Fibroblast of gingiva (primary cell): ENCODE measurements at regions not wholly inside any gene's neighbourhood (a gene's known extent, or its start where the extent isn't known, plus 50 kb on each side); places are given as distances from the start of the nearest gene placed in this dataset.
"Not testable (repeated sequence)": the region's sequence is repeated elsewhere in the genome, so short reads cannot be mapped to it uniquely, and the experiment has no call there.

ENCODE experiments used
- DNase-seq: peaks from one replicate; pipeline ENCODE4 v3.0.0-alpha.2; 2011; ENCODE audit warnings: low read depth

DNA sequence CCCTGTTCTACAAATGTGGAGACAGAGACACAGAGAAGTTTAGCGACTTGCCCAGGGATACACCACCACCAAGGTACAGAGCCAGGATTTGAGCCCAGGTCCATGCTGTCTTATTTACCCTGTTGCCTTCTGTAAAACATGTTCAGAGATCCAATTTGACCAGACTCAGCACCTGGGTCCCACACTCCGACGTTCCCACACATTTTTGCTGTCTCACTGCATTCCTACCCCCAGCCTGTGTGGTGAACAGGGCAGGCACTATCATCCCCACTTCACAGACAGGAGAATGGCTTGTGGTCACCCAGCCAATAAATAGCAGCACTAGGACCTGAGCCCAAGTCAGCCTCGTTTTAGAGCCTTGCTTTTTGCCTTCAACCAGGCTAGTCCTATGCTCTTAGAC is 102.8 kb downstream of the PJA1 start:
- no peak for DNase-seq

DNA sequence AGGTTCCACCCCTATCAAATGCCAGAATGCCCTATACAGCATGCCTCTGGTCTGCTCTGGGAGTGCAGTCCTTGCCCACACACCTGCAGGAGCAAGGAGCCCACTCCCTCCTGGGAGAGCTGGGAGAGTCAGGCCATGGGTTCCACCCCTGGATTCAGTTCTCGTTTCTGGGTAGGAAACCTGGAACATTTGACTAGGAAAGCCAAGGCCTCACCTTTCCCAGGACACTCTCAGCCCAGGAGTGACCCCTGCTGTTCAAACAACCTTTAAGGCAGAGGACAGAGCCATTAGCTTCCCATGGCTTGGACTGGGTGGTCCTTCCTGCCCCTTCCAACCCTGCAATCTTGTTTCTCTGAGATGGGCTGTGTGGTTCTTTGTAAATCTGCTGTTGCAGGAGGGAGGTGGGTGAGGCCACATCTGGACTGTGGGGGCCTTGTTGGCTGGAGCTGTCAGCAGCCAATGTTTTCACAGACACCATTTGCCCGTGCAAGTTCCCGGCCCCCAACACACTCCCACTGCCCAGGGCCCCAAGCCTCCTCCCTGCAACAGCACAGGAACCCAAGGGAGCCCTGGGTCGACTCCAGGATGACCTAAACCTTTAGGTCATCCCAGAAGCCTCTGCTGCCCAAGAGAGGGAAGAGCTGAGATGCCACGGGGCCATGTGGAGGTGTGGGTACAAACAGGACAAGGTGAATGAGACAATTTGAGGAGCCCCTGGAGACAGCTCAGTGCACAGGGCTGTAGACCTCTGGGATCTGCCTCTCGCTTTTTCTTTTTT is 104.4 kb downstream of the PJA1 start:
- no peak for DNase-seq

DNA sequence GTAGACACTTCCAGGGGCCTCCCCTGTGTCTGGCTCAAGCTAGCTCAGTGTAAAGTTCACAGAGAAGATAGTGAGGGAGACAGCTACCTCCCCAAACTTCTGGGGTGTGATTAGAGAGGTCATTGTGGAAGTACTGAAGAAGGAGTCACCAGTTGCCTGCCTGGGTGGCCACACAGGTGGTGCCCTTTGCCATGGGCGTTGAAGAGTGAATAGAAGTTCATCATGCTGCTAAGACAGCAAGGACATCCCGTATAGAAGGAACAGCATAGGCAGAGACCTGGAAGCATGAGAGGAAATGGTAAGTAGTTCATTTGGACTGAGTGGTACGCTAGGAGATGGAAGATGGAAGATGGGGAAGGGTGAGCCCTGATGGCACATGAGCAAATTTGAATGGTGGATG is 110.1 kb downstream of the PJA1 start:
- no peak for DNase-seq

DNA sequence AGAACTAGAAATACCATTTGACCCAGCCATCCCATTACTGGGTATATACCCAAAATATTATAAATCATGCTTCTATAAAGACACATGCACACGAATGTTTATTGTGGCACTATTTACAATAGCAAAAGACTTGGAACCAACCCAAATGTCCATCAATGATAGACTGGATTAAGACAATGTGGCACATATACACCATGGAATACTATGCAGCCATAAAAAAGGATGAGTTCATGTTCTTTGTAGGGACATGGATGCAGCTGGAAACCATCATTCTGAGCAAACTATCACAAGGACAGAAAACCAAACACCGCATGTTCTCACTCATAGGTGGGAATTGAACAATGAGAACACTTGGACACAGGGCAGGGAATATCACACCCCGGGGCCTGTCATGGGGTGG is 110.8 kb downstream of the PJA1 start:
- not testable (repeated sequence) for DNase-seq

DNA sequence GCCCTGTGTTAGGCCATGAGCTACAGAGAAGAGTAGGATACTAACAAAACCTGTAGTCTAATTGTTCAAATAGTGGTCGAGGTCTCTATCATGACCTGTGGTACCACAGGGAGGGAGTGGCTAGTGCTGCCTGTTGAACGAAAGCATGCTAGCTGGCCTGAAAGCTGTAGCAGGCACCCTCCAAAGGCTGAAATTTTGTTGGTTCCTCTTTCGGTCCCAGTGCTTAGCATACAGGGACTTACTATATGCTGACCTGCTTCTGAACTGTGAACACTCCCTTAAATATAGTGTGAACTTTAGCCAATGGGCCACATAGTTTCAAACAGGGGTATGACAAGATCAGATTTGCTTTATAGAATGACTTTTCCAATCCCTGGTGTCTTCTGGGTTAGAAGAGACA is 113.4 kb downstream of the PJA1 start:
- DNase-seq = no peak

DNA sequence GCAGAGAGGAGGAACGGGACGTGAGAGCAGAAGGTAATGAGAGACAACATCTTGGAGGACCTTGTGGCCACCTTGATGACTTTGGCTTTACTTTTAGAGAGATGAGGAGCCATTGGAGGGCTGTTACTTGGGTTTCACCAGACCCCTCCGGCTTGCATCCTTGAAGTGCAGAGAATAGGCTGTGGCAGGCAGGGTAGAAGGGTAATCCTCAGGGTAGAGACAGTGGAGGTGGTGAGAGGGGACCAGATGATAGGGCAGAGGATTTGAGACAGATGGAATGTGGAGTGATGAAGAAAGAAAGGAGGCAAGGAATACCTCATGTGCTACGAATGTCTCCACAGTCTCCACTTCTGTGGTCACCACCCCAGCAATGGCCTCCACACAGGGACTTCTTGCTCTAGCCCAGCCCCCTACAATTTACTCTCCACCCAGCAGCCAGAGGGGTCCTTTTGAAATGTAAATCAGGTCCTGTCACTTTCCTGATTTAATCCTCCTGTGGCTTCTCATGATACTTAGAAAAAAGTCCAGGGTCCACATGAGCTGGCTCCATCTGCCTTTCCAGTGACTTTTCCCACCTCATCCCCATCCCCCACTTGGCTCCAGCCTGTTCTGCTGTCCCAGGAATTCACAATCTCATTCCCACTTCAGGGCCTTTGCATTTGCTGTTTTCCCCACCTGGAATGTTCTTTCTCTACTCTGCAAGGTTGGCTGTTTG is 115.0 kb downstream of the PJA1 start:
- no peak for DNase-seq

DNA sequence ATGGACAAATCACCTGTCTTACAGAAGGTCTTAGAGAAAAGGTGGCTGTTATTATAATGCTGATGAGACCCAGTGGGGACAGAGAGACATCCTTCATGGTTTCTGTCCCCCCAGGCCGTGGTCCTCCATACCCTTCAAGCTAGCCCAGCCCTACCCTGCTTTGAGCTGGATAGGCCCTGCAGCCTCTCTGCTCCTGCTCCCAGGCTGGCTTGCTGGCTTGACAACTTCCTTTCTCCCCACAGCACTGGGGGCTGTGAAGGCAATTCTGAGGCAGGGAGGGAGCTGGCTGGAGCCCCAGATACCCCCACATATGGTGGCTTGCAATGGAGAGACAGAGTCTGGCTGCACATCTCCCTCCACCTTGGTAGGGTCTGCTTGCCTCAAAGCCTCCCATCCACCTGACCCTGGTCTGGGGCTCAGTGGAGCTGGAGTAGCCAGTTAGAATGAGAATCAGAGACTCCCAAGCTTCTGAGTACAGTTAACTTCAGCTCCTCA is 118.2 kb downstream of the PJA1 start:
- no peak for DNase-seq

DNA sequence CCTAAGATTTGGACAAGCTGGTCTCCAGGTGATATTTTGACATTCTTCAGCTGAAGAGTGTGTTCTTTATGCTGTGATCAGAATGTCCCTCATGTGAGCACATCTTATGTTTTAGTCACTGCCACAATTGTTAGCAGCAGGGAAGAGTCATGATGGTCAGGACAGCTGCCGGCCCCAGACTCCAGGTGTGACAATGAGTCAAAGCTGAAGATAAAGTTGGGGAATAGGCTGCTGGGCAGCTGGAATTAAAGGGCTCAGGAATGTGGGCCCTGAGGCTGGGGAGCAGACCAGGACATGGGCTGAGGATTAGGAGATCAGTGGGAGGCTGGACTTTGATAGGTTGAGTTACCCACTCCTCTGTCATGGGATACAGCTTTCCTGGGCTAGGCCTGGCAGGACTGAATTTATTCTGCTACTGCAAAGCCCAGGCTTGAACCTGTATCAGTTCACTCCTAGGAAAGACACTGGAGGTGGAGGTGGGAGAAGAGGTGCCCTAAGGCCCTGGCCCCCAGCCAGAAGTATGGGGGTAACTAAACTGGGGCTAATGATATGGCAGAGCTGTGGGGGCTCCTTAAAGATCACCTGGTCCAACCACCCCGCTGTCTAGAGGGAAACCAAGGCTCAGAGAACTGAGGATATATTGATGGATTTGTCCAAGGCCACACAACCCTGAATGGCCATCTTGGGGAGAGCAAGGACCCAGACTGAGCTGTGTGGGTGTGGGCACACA is 119.5 kb downstream of the PJA1 start:
- DNase-seq = no peak

DNA sequence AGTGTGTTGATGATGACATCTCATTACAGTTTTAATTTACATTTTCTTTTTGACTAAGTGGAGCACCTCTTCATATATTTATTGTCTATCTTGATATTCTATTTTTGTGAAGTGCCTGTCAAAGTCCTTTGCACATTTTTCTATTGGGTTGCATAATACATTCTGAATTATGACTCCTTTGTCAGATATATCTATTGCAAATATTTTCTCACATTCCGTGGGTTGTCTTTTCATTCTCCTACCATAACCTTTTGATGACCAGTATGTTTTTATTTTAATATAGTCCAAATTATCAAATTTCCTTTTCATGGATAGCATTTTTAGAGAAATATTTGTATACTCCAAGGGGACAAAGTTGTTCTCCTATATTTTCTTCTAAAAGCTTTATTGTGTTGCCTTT is 126.4 kb downstream of the PJA1 start:
- no peak for DNase-seq

DNA sequence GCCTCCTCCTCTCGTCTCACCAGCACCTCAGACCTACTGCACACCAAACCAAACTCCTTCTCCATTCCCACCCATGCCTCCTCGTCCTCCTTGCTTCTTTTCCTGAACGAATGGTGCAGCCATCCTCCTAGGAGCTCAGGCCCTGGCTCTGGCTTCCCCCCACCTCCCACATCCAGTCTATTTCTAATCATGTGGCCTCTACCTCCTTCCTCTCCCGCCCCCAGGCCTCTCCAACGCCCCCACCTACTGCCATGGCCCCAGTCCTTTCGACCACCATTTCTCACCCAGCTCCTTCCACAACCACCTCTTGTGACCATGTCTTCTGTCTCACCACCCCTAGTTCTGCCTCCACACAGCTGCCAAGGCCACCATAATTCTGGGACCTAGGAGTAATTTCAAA is 127.1 kb downstream of the PJA1 start:
- no peak for DNase-seq

DNA sequence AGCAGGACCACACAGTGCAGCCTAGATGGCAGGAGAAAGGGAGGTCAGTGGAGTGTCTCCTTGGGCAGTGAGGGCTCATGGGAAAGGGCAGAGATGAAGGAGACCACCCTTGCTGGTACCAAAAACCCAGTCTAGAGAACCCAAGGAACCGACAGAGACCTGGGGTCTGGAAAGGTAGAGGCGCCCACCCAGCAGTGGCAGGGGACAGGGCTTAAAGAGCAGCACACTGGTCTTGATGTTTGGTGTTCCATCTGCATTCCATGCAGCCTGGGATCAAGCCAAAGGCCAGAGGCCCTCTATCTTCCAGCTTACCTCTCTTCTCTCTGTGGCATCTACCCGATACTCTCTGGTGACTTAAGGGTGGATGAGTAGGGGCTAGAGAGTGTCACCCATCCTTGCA is 127.5 kb downstream of the PJA1 start:
- no peak for DNase-seq

DNA sequence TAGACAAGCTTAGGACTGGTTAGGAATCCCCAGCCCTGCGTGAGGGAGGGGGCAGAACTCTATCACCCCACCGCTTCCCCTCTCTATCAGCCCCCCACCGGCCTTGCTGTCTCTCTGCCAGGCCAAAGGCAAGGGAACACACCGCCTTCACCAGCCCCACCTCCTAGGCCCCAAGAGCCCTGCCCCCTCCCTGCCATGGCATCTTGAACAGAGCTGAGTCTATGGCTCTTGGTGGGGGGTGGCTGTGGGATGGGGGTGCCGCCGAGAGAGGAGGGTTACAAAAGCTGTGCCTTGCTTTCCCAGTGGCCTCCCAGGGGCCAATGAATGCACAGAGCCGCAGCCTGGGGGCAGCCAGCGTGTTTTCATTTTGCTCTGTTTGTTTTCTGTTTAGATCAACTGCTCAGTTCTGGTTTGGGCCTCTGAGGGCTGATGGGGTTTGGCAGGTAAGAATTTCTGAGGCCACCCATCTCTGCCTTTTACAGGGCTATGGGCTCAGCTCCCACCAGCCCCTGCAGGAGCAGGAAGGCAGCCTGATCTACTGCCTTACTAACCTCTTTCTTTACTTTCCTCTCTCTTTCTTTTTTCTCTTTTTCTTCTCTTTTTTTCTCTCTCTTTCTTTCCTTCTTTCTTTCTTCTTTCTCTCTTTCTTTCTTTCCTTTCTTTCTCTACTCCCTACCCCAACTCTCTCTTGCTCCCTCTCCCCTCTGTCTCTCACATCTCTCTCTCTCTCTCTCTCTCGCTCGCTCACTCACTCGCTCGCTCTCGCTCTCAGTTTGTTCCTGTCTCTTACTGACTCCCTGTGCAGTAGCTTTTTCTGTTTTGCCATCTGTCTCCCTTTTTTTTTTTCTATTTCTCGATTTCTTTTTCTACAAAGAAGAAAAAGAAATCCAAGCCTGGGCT is 128.3 kb downstream of the PJA1 start:
- DNase-seq = no peak

DNA sequence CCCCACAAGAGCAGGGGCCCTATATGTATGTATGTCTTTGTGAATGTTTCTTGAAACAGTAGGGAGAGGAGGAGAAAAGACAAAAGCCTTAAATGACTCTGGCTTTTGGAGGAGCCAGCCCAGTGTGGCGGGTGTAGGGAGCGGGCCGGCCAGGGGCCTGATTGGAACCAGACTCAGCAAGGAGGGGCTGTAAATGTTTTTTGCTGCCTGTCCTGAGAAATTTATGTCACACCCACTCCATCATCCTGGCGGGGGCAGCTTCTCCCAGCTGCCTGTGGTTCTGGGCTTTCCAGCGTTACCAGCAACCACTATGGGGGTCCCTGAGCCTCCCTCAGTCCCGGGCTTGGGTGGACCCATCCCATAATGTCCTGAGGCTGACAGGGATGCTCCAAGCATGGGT is 130.8 kb downstream of the PJA1 start:
- DNase-seq = no peak

DNA sequence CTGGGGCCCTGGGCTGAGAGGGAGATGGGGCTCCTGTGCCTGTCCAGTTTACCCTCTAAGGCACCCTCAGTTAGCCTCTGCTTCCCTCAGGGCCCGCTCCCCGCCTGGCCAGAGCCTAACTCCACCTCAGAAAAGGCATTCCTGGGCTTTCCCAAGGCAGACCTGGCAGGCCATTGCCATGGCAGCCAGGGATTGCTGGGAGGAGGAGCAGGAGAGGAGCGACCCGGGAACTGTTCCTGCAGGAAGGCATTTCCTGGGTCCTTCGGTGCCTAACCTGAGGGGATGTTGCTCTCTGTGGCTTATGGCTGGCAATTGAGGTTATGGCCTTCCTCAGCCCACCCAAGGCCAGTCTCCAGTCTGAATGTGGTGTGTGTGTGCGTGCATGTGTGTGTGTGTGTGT is 131.3 kb downstream of the PJA1 start:
- no peak for DNase-seq

DNA sequence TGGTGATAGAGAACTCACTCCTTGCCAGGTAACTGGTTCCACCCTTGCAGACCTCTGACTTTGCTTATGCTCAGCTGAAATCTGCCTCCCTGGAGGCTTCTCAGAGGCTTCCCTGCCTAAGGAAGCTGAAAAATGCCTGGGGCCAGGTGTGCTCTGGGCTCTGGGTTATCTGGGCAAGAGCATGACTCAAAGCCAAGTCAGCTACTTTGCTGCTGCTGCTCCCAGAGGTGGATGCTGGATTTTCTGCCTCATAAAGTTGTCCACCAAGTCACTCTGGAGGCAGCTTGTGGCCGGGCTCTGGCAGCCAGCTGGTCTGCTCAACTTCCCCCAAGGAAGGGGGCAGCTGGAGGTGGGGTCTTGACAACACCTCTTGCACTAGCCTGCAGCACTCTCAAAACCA is 132.7 kb downstream of the PJA1 start:
- no peak for DNase-seq

DNA sequence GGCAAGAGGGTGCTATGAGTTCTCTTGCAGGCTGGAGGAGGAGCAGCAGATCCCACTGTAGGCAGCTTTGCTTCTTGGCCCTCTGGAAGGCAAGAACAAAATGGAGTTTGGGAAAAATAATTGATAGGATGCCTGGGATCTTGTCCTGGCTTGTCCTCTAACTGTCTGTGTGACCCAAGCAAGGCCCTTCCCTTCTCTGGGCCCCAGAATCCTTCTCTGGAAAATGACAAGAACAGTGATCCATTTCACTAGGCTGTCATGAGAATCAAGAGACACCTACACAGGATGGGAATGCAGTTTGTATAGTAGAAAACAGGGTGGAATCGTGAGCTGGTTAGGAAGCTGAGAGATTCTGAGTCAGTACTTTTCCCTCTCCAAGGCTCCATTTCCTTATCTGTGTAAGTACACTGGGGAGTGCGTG is 133.3 kb downstream of the PJA1 start:
- DNase-seq = no peak

DNA sequence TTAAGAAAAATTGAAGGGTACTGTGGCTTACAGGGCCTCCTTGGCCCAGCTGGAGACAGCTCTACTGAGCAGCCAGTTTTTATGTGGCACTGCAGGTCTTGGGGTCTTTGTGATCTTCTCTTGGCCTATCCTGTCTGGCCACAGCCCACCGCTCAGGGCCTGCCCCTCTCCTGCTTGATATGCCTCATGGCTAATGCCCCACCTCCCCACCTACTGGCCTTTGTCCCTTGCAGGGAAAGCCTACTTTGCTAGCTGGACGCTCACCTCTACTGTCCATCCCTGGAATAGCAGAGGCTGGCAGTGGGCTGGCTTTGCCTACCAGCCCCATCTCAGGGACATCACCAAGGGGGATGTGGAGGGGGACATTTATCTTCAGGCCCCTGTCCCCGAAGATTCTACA is 134.1 kb downstream of the PJA1 start:
- no peak for DNase-seq

DNA sequence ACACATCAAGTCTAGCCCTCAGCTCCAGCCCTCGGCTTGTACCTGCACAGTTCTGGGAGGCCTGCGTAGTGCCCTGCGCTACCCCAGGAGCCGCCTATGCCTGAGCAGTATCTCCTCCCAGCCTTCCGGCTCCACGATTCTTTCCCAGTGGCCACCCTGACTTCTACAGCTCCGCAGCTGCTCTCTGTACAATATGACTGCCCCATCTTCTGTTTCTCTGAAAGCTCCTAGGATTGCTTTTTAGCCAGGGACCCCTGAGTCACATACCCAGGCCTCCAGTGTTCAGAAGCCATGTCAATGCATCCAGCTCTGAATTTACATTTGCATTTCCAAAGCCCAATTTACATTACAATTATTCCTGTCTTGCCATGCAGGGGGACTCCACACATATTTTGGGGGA is 135.5 kb downstream of the PJA1 start:
- DNase-seq = no peak

DNA sequence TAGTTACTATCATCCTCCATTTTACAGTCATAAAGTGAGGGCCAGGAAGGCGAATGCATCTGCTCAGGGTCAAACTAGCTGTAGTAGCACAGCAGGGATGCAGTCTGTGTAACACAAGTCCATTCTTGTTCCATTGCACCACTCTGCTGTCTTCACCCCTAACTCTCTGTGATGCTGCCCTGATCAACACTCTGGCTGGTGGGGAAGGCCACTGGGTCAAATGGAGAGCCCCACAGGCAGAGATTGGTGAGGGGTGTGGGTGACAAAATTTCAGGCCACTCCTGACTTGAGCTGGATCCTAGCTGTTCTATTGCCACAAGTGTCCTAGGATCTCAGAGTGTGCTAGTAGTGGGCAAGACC is 136.5 kb downstream of the PJA1 start:
- no peak for DNase-seq

DNA sequence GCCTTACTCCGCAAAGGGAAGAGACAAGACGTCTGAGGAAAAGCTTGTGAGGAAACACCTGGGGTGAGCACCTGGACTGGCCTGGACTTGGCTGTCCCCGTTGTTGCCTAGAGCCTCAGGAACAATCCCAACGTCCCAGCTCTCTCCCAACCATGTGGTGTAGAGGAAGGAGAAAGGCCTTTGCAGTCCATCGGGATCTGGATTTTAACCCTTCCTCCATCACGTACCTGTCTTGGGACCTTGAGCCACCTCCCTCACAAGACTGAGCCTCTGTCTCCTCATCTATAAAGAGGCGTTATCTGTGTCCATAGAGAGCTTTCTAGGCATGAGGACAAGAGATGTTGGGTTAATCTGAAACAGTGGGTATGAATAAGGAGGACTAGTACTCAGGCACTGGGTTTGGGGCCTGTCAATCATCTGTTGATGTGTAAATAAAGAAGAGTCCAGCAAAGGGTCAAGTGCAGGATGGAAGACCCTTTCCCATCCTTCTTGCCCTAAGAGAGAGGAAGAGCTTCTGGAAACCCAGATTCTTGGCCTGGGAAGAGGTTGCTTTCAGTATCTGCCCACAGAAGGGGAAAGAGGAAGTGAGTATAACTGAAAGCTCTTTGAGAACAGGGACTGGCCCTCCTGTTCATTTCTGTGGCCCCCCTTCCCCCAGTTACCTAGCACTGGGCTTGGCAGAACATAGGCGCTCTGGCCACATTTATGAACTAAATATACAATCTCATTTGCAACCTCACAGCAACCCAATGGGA is 137.1 kb downstream of the PJA1 start:
- DNase-seq = no peak
